ENCODE measurements at regions not wholly inside any gene's neighbourhood (a gene's known extent, or its start where the extent isn't known, plus 50 kb on each side); places are given as distances from the start of the nearest gene placed in this dataset.

DNA sequence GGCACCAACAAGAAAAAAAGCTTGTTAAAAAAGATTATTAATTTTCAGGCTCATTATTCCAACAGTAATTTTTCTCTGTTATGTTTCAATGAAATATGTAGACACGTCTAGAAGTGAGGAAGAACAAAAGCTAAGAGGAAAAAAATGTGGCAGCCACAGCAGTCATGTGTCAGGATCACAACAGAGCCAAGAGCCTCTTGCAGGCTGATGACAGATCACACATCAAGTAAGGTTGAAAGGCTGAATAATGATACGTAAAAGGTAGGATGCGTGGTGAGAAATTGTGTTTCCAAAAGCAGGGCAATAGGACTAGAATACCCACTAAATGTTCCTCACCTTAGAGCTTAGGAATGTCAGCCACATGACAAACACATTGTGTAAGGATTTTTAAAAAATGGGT, 124.8 kb downstream of the HTR1A start:
- RAD21 ChIA-PET (ENCODE audit: unreplicated experiment) = no interaction called here
- ATAC-seq (no peak), DNase-seq (ENCODE audit: low read depth, low spot score) (no peak), FAIRE-seq (no peak)
- Histone ChIP-seq H2AFZ (ENCODE audit: control insufficient read depth, low read depth, low read length) (no peak overlapping the region), H3K4me1 (ENCODE audit: control insufficient read depth, insufficient read depth, low read length) (no peaks in the 10 kb centered on the region), H3K27ac (ENCODE audit: control insufficient read depth, insufficient read depth) (no peak overlapping the region), H3K27me3 (replicated peaks in 1 of 2; ENCODE audit: control insufficient read depth in 2 of 2, insufficient read depth in 2 of 2, low read length in 1 of 2) (no peaks in the 10 kb centered on the region), H3K9ac (ENCODE audit: control insufficient read depth, insufficient read depth, low read length) (no peak overlapping the region), H3K79me2 (ENCODE audit: control insufficient read depth, insufficient read depth, low read length) (no peaks in the 10 kb centered on the region), H3K9me3 (replicated peaks; ENCODE audit: control insufficient read depth, insufficient read depth, low read length) (no peaks in the 10 kb centered on the region), H3K4me2 (ENCODE audit: control insufficient read depth, insufficient read depth) (no peak overlapping the region), H3K36me3 (ENCODE audit: control insufficient read depth in 2 of 2, insufficient read depth in 2 of 2, low read length in 1 of 2) (no peaks in the 10 kb centered on the region), H4K20me1 (ENCODE audit: control insufficient read depth, insufficient read depth) (no peaks in the 10 kb centered on the region), H3K4me3 (no peak overlapping the region)
- BruUV-seq (replicated peaks) = no TSS peak
- POLR2A ChIA-PET = no interaction called here
- TF ChIP-seq SUZ12 (IDR thresholded peaks at IDR 0.05; ENCODE audit: unreplicated experiment) (no peak), ATF7 (IDR thresholded peaks at IDR 0.05; ENCODE audit: low read depth) (no peak), KDM1A (IDR thresholded peaks at IDR 0.05; ENCODE audit: borderline replicate concordance) (no peak), TCF12 (IDR thresholded peaks at IDR 0.05; ENCODE audit: low read depth, low read length) (no peak), MEF2A (IDR thresholded peaks at IDR 0.05; ENCODE audit: insufficient read depth, low read depth, low read length) (no peak), RCOR1 (conservative IDR thresholded peaks at IDR 0.05; ENCODE audit: low read depth, low read length) (no peak), TCF3 (IDR thresholded peaks at IDR 0.05; ENCODE audit: borderline replicate concordance, insufficient read depth, low read depth, low read length) (no peak), TAF1 (IDR thresholded peaks at IDR 0.05; ENCODE audit: borderline replicate concordance, low read depth, low read length) (no peak), STAT1 (conservative IDR thresholded peaks at IDR 0.05) (no peak), SP1 (IDR thresholded peaks at IDR 0.05; ENCODE audit: low read depth, low read length) (no peak), IKZF1 (conservative IDR thresholded peaks at IDR 0.05) (no peak), KLF5 (IDR thresholded peaks at IDR 0.05; ENCODE audit: partially characterized antibody) (no peak), BACH1 (IDR thresholded peaks at IDR 0.05; ENCODE audit: borderline replicate concordance) (no peak), HCFC1 (IDR thresholded peaks at IDR 0.05; ENCODE audit: low read length) (no peak), POLR2A (IDR thresholded peaks at IDR 0.05; ENCODE audit: low read depth, low read length) (no peak), FOXM1 (IDR thresholded peaks at IDR 0.05; ENCODE audit: low read depth, low read length) (no peak), TARDBP (IDR thresholded peaks at IDR 0.05; ENCODE audit: borderline replicate concordance) (no peak)
- TF ChIP-seq, protein P1, sequence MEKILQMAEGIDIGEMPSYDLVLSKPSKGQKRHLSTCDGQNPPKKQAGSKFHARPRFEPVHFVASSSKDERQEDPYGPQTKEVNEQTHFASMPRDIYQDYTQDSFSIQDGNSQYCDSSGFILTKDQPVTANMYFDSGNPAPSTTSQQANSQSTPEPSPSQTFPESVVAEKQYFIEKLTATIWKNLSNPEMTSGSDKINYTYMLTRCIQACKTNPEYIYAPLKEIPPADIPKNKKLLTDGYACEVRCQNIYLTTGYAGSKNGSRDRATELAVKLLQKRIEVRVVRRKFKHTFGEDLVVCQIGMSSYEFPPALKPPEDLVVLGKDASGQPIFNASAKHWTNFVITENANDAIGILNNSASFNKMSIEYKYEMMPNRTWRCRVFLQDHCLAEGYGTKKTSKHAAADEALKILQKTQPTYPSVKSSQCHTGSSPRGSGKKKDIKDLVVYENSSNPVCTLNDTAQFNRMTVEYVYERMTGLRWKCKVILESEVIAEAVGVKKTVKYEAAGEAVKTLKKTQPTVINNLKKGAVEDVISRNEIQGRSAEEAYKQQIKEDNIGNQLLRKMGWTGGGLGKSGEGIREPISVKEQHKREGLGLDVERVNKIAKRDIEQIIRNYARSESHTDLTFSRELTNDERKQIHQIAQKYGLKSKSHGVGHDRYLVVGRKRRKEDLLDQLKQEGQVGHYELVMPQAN (conservative IDR thresholded peaks at IDR 0.05) = no peak
- TF ChIP-seq, protein P2, sequence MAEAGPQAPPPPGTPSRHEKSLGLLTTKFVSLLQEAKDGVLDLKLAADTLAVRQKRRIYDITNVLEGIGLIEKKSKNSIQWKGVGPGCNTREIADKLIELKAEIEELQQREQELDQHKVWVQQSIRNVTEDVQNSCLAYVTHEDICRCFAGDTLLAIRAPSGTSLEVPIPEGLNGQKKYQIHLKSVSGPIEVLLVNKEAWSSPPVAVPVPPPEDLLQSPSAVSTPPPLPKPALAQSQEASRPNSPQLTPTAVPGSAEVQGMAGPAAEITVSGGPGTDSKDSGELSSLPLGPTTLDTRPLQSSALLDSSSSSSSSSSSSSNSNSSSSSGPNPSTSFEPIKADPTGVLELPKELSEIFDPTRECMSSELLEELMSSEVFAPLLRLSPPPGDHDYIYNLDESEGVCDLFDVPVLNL (IDR thresholded peaks at IDR 0.05; ENCODE audit: low read depth, low read length) = no peak
- CTCF ChIA-PET = no interaction called here
- WGBS (ENCODE audit: insufficient coverage, insufficient replicate concordance, low lambda C conversion rate, missing lambda C conversion rate) = 13% methylated on average over 3 of the region's 3 CpGs
- intact Hi-C loops (cut with micrococcal nuclease; ENCODE audit: unreplicated experiment) (no loop called here), in situ Hi-C loops (cut with MboI) (no loop called here)
- SMC1A ChIA-PET (ENCODE audit: uncharacterized antibody, unreplicated experiment) = interaction anchor here (0.5 kb wide), 1 partner anchor 1485 kb away, joined by 3 read pairs; no protein-coding TSS in a partner anchor

Measured in GM12878 (cell line).